OCI-LY1 (cell line): ENCODE measurements at regions not wholly inside any gene's neighbourhood (a gene's known extent, or its start where the extent isn't known, plus 50 kb on each side); places are given as distances from the start of the nearest gene placed in this dataset.

ENCODE experiments used
- EZH2 ChIP-seq: fragments of 200-600 bp; sonication (generic), shearing (Covaris generic); IDR thresholded peaks from 2 replicates; pipeline ENCODE4 v1.8.0; 2017; ENCODE audit warnings: borderline replicate concordance, mixed run types, mild to moderate bottlenecking, antibody characterized with exemption, low read length, moderate library complexity, mixed read lengths
- TF ChIP-seq, protein P1 (sequence below): fragments of 200-600 bp; sonication (generic), shearing (Covaris generic); IDR thresholded peaks from 2 replicates; pipeline ENCODE4 v1.5.1; 2017; ENCODE audit warnings: mild to moderate bottlenecking, antibody characterized with exemption, low read length, moderate library complexity, mixed read lengths

DNA sequence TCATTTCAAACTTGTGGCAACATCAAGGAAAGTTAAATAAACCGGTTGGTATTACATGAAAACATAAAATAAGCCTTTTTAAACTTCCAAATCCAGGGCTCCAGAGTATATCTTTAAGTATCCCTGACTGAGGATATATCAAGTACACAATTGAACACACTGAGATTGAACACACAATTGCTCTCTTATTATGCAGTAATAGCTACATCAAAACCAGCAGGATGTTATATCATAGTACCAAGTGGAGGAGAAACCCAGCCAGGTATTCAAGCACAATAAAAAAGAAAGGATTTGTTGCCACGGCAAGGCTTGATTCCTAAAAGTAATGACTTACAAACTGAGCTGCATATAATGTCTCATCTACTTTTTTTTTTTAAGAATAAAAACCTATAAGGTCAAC lies 605.8 kb downstream of the SPOCK3 start:
- no peak for TF ChIP-seq EZH2
- TF ChIP-seq, protein P1, sequence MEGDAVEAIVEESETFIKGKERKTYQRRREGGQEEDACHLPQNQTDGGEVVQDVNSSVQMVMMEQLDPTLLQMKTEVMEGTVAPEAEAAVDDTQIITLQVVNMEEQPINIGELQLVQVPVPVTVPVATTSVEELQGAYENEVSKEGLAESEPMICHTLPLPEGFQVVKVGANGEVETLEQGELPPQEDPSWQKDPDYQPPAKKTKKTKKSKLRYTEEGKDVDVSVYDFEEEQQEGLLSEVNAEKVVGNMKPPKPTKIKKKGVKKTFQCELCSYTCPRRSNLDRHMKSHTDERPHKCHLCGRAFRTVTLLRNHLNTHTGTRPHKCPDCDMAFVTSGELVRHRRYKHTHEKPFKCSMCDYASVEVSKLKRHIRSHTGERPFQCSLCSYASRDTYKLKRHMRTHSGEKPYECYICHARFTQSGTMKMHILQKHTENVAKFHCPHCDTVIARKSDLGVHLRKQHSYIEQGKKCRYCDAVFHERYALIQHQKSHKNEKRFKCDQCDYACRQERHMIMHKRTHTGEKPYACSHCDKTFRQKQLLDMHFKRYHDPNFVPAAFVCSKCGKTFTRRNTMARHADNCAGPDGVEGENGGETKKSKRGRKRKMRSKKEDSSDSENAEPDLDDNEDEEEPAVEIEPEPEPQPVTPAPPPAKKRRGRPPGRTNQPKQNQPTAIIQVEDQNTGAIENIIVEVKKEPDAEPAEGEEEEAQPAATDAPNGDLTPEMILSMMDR, result no peak
